Smooth muscle cell (in vitro differentiated cells): ENCODE measurements at regions not wholly inside any gene's neighbourhood (a gene's known extent, or its start where the extent isn't known, plus 50 kb on each side); places are given as distances from the start of the nearest gene placed in this dataset.

ENCODE experiments used
- DNase-seq: peaks from one replicate; lab custom pipeline; 2025; ENCODE audit not compliant: unreplicated experiment; lab: John Stamatoyannopoulos, UW
- H2AFZ ChIP-seq: fragments of 200-600 bp; sonication (generic); 2 replicates; pipeline ENCODE4 v1.6.0; 2016; ENCODE audit warnings: antibody characterized with exemption, low read depth, mild to moderate bottlenecking
- H3F3A ChIP-seq: fragments of 200-600 bp; sonication (generic); 2 replicates; pipeline ENCODE4 v1.6.0; 2017; ENCODE audit warnings: antibody characterized with exemption, low read depth
- H3K27ac ChIP-seq: fragments of 200-600 bp; sonication (generic); 2 replicates; pipeline ENCODE4 v1.5.1; 2016; ENCODE audit warnings: low read depth, mild to moderate bottlenecking
- H3K27me3 ChIP-seq: fragments of 200-600 bp; sonication (generic); 2 replicates; pipeline ENCODE4 v1.6.1; 2016; ENCODE audit warnings: low read depth, mild to moderate bottlenecking
- H3K36me3 ChIP-seq: fragments of 200-600 bp; sonication (generic); 2 replicates; pipeline ENCODE4 v1.5.1; 2016; ENCODE audit warnings: low read depth
- H3K4me1 ChIP-seq: fragments of 200-600 bp; sonication (generic); 2 replicates; pipeline ENCODE4 v1.5.1; 2016; ENCODE audit warnings: low read depth
- H3K4me2 ChIP-seq: fragments of 200-600 bp; sonication (generic); 2 replicates; pipeline ENCODE4 v1.6.0; 2016; ENCODE audit warnings: mild to moderate bottlenecking
- H3K4me3 ChIP-seq: fragments of 200-600 bp; sonication (generic); 2 replicates; pipeline ENCODE4 v1.5.1; 2016; ENCODE audit warnings: mild to moderate bottlenecking
- H3K79me2 ChIP-seq: fragments of 200-600 bp; sonication (generic); 2 replicates; pipeline ENCODE4 v1.6.0; 2016; ENCODE audit warnings: low read depth, mild to moderate bottlenecking
- H3K9ac ChIP-seq: fragments of 200-600 bp; sonication (generic); 2 replicates; pipeline ENCODE4 v1.6.0; 2016; ENCODE audit warnings: low read depth
- H3K9me3 ChIP-seq: fragments of 200-600 bp; sonication (generic); replicated peaks from 2 replicates; pipeline ENCODE4 v1.5.1; 2016; ENCODE audit warnings: low read depth
- H4K20me1 ChIP-seq: fragments of 200-600 bp; sonication (generic); 2 replicates; pipeline ENCODE4 v1.6.0; 2016; ENCODE audit warnings: low read depth
- CTCF ChIP-seq: fragments of 200-600 bp; sonication (generic); IDR thresholded peaks from 2 replicates; pipeline ENCODE4 v1.5.1; 2017; ENCODE audit warnings: borderline replicate concordance, mild to moderate bottlenecking, antibody characterized with exemption; ENCODE audit not compliant: insufficient read depth, poor library complexity, severe bottlenecking
- WGBS: methylation state at CpG from one replicate; pipeline ENCODE4 v1.1.7; 2016; ENCODE audit warnings: low lambda C conversion rate; 5-methylcytosine and 5-hydroxymethylcytosine counted together

DNA sequence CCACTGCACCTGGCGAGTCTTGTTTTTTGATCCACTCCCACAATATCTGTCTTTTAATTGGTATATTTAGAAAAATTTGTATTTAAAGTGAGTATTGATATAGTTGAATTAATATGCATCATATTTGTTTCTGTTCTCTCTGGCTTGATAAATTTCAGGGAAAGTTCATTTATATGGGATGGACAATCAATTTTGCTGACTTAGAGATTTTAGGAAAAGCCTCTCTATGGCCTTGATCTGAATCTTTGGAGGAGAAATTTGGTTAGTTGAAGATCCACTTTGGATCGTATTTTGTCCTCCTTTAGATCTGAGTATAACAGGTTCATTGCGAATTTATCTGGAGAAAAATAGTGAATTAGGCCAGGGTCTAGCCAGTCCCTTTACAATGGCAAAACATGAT, 67.2 kb downstream of the SPRY2 start:
- Histone ChIP-seq H3K36me3 (peaks cover 8% of the 10 kb centered on the region), H3K27me3 (no peaks in the 10 kb centered on the region), H3K9ac (no peak overlapping the region), H3K79me2 (no peaks in the 10 kb centered on the region), H3K4me1 (peaks cover 21% of the 10 kb centered on the region), H2AFZ (no peak overlapping the region), H3F3A (no peaks in the 10 kb centered on the region), H4K20me1 (no peaks in the 10 kb centered on the region), H3K27ac (no peak overlapping the region), H3K9me3 (peaks cover 10% of the 10 kb centered on the region), H3K4me3 (no peak overlapping the region), H3K4me2 (no peak overlapping the region)
- TF ChIP-seq CTCF, result no peak
- 98% methylated on average over 3 of the region's 3 CpGs for WGBS
- no peak for DNase-seq

DNA sequence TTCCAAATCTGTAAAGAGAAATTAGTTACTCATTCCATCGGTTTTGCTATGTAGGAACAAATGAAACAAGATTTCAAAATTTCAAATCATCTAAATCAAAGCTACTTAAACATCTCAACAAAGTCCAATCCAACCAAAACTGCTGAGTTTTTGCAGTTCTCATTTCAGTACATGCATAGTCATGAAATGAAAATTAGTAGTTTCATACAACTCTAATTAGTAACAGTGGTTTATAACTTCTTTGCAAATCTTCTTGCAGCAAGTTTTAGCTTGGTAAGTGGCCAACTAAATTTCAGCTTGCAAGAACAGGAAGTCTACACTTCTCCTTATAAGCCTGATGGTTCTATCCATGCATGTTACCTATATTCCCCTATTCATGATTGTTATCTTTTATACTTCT, 75.6 kb downstream of the SPRY2 start:
- no peaks in the 10 kb centered on the region for H3K36me3 ChIP-seq
- H3K4me2 ChIP-seq, result no peak overlapping the region
- no peak for TF ChIP-seq CTCF
- no peaks in the 10 kb centered on the region for H3F3A ChIP-seq
- H3K27me3 ChIP-seq, result no peaks in the 10 kb centered on the region
- no peaks in the 10 kb centered on the region for H4K20me1 ChIP-seq
- H2AFZ ChIP-seq, result no peak overlapping the region
- no peak overlapping the region for H3K27ac ChIP-seq
- no peak overlapping the region for H3K4me3 ChIP-seq
- WGBS, result 95% methylated on average over 1 of the region's 1 CpG
- no peaks in the 10 kb centered on the region for H3K4me1 ChIP-seq
- DNase-seq, result no peak
- no peak overlapping the region for H3K9ac ChIP-seq
- peaks cover 3% of the 10 kb centered on the region for H3K9me3 ChIP-seq
- H3K79me2 ChIP-seq, result no peaks in the 10 kb centered on the region

DNA sequence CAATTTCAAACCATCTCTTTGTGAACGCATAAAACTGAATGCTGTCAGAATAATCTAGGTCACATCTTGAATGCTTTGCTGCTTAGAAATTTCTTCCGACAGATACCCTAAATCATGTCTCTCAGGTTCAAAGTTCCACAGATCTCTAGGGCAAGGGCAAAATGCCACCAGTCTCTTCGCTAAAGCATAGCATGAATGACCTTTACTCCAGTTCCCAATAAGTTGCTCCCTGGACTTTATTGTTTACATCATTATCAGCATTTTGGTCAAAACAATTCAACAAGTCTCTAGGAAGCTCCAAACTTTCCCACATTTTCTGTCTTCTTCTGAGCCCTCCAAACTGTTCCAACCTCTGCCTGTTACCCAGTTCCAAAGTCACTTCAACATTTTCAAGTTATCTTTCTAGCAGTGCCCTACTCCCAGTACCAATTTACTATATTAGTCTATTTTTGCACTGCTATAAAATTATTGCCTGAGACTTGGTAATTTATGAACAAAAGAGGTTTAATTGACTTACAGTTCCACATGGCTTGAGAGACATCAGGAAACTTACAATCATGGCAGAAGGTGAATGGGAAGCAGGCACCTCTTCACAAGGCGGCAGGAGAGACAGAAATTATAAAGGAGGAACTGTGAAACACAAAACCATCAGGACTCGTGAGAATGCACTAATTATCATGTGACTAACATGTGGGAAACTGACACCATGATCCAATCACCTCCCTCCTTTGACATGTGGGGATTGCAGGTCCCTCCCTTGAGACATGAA, 77.0 kb downstream of the SPRY2 start:
- no peak for DNase-seq
- no peak overlapping the region for H3K9ac ChIP-seq
- TF ChIP-seq CTCF, result no peak
- H3K4me1 ChIP-seq, result no peaks in the 10 kb centered on the region
- no peak overlapping the region for H3K27ac ChIP-seq
- no peak overlapping the region for H3K4me3 ChIP-seq
- H4K20me1 ChIP-seq, result no peaks in the 10 kb centered on the region
- H3K9me3 ChIP-seq, result no peaks in the 10 kb centered on the region
- no peaks in the 10 kb centered on the region for H3K27me3 ChIP-seq
- no peak overlapping the region for H2AFZ ChIP-seq
- H3K4me2 ChIP-seq, result no peak overlapping the region
- H3K36me3 ChIP-seq, result no peaks in the 10 kb centered on the region
- whole genome bisulfite sequencing, result 94% methylated on average over 5 of the region's 5 CpGs
- no peaks in the 10 kb centered on the region for H3K79me2 ChIP-seq
- H3F3A ChIP-seq, result no peaks in the 10 kb centered on the region
